Loucy (cell line): ENCODE measurements at regions not wholly inside any gene's neighbourhood (a gene's known extent, or its start where the extent isn't known, plus 50 kb on each side); places are given as distances from the start of the nearest gene placed in this dataset.

Experiments
- H2AFZ ChIP-seq: fragments of 200-600 bp; sonication (generic); 2 replicates; pipeline ENCODE4 v1.6.0; 2016; ENCODE audit warnings: antibody characterized with exemption, mild to moderate bottlenecking, low read length, moderate library complexity
- H3F3A ChIP-seq: fragments of 200-600 bp; 2 replicates; pipeline ENCODE4 v1.6.0; 2016; ENCODE audit warnings: antibody characterized with exemption, low read depth, mild to moderate bottlenecking
- H3K27me3 ChIP-seq: fragments of 200-600 bp; sonication (generic); 2 replicates; pipeline ENCODE4 v1.6.1; 2014; ENCODE audit warnings: low read length, mild to moderate bottlenecking; ENCODE audit not compliant: insufficient read depth, poor library complexity, severe bottlenecking
- H3K36me3 ChIP-seq: fragments of 200-600 bp; sonication (generic); 2 replicates; pipeline ENCODE4 v1.6.1; 2016; ENCODE audit warnings: low read length; ENCODE audit not compliant: insufficient read depth
- H3K4me1 ChIP-seq: fragments of 200-600 bp; sonication (generic); 2 replicates; pipeline ENCODE4 v1.5.1; 2014; ENCODE audit warnings: low read length, mild to moderate bottlenecking; ENCODE audit not compliant: insufficient read depth, poor library complexity, severe bottlenecking
- H3K4me2 ChIP-seq: fragments of 200-600 bp; sonication (generic); 2 replicates; pipeline ENCODE4 v1.6.0; 2014; ENCODE audit warnings: antibody characterized with exemption, low read length, low read depth, mild to moderate bottlenecking; ENCODE audit not compliant: poor library complexity, severe bottlenecking
- H3K4me3 ChIP-seq: fragments of 200-600 bp; sonication (generic); 2 replicates; pipeline ENCODE4 v1.5.1; 2014; ENCODE audit warnings: low read length, mild to moderate bottlenecking, mixed read lengths; ENCODE audit not compliant: poor library complexity, severe bottlenecking
- H3K79me2 ChIP-seq: fragments of 200-600 bp; sonication (generic); 2 replicates; pipeline ENCODE4 v1.6.1; 2014; ENCODE audit warnings: low read length; ENCODE audit not compliant: insufficient read depth
- H3K9ac ChIP-seq: fragments of 200-600 bp; sonication (generic); 2 replicates; pipeline ENCODE4 v1.6.0; 2014; ENCODE audit warnings: mild to moderate bottlenecking, low read depth, low read length, moderate library complexity; ENCODE audit not compliant: poor library complexity, severe bottlenecking
- H3K9me2 ChIP-seq: fragments of 200-600 bp; sonication (generic); replicated peaks from 2 replicates; pipeline ENCODE4 v1.6.1; 2016; ENCODE audit warnings: low read depth, low read length, mixed read lengths
- H3K9me3 ChIP-seq: fragments of 200-600 bp; sonication (generic); 2 replicates; pipeline ENCODE4 v1.6.1; 2014; ENCODE audit warnings: mild to moderate bottlenecking, antibody characterized with exemption, low read length, low read depth; ENCODE audit not compliant: insufficient read depth
- H4K20me1 ChIP-seq: fragments of 200-600 bp; sonication (generic); 2 replicates; pipeline ENCODE4 v1.6.0; 2014; ENCODE audit warnings: antibody characterized with exemption, low read length, mild to moderate bottlenecking; ENCODE audit not compliant: insufficient read depth, poor library complexity, severe bottlenecking
- EZH2phosphoT487 ChIP-seq: fragments of 200-600 bp; IDR thresholded peaks from 2 replicates; pipeline ENCODE4 v1.6.1; 2018; ENCODE audit warnings: antibody characterized with exemption, mild to moderate bottlenecking, moderate library complexity, borderline replicate concordance
- TF ChIP-seq, protein P1 (sequence below): fragments of 200-600 bp; sonication (generic); conservative IDR thresholded peaks from 2 replicates; pipeline ENCODE4 v1.5.1; 2014; ENCODE audit warnings: mild to moderate bottlenecking, antibody characterized with exemption, low read length

- Histone ChIP-seq H3K9me3 (no peaks in the 10 kb centered on the region), H2AFZ (no peak overlapping the region), H3K4me1 (no peaks in the 10 kb centered on the region), H3F3A (no peaks in the 10 kb centered on the region), H3K9ac (no peak overlapping the region), H3K27me3 (no peaks in the 10 kb centered on the region), H3K36me3 (no peaks in the 10 kb centered on the region), H3K4me3 (no peak overlapping the region), H3K79me2 (no peaks in the 10 kb centered on the region), H3K9me2 (no peaks in the 10 kb centered on the region), H4K20me1 (no peaks in the 10 kb centered on the region), H3K4me2 (no peak overlapping the region)
- TF ChIP-seq, protein P1, sequence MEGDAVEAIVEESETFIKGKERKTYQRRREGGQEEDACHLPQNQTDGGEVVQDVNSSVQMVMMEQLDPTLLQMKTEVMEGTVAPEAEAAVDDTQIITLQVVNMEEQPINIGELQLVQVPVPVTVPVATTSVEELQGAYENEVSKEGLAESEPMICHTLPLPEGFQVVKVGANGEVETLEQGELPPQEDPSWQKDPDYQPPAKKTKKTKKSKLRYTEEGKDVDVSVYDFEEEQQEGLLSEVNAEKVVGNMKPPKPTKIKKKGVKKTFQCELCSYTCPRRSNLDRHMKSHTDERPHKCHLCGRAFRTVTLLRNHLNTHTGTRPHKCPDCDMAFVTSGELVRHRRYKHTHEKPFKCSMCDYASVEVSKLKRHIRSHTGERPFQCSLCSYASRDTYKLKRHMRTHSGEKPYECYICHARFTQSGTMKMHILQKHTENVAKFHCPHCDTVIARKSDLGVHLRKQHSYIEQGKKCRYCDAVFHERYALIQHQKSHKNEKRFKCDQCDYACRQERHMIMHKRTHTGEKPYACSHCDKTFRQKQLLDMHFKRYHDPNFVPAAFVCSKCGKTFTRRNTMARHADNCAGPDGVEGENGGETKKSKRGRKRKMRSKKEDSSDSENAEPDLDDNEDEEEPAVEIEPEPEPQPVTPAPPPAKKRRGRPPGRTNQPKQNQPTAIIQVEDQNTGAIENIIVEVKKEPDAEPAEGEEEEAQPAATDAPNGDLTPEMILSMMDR = no peak
These were observed 549.0 kb downstream of the MAT2B start for GRCh38 chr5:164054461-164054860.

DNA sequence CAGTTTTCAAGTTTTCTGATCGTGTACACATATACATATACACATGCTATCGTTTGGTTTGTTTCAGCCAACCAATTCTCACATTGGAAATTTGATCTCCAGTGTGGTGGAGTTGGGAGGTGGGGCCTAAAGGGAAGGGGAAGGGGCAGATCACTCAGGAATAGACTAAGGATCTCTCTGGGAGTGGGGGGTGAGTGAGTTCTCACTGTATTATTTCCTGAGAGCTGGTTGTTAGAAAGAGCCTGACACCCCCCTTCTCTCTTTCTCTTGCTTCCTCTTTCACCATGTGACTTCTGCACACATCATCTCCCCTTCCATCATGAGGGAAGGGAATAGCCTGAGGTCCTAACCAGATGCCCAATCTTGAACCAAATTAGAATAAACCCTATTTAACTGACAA lies 551.7 kb downstream of the MAT2B start:
- Histone ChIP-seq H3K79me2 (no peaks in the 10 kb centered on the region), H3K4me2 (no peak overlapping the region), H3K4me1 (no peaks in the 10 kb centered on the region), H3K27me3 (no peaks in the 10 kb centered on the region), H3K36me3 (no peaks in the 10 kb centered on the region), H3K4me3 (no peak overlapping the region), H4K20me1 (no peaks in the 10 kb centered on the region), H3K9me2 (no peaks in the 10 kb centered on the region), H2AFZ (no peak overlapping the region), H3F3A (no peaks in the 10 kb centered on the region), H3K9me3 (no peaks in the 10 kb centered on the region), H3K9ac (no peak overlapping the region)
- TF ChIP-seq, protein P1 = no peak
- no peak for TF ChIP-seq EZH2phosphoT487

DNA sequence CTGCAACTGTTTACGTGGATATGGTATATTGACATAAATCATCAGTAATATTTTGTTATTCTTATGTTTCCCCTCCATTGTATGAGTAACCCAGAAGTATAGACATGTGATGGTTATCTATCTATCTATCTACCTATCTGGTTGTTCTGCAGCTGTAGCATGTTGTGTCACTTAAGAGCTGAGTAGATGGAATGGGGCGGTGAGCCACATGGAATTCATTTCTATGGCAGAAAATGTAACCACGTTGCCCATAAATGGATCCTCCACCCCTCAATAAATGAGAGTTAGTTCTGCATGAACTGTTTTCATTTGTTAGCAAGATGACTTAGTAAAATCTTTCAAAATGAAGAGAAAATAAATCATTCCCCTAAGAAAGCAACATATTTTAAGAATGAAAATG lies 553.2 kb downstream of the MAT2B start:
- H4K20me1 ChIP-seq = no peaks in the 10 kb centered on the region
- no peaks in the 10 kb centered on the region for H3K9me2 ChIP-seq
- no peak overlapping the region for H2AFZ ChIP-seq
- no peak overlapping the region for H3K4me3 ChIP-seq
- H3K4me2 ChIP-seq = no peak overlapping the region
- H3F3A ChIP-seq = no peaks in the 10 kb centered on the region
- H3K9me3 ChIP-seq = no peaks in the 10 kb centered on the region
- no peaks in the 10 kb centered on the region for H3K36me3 ChIP-seq
- TF ChIP-seq, protein P1 = no peak
- no peak for TF ChIP-seq EZH2phosphoT487
- H3K79me2 ChIP-seq = no peaks in the 10 kb centered on the region
- H3K4me1 ChIP-seq = no peaks in the 10 kb centered on the region
- no peaks in the 10 kb centered on the region for H3K27me3 ChIP-seq
- no peak overlapping the region for H3K9ac ChIP-seq
